HFF-Myc (cell line): ENCODE measurements at regions not wholly inside any gene's neighbourhood (a gene's known extent, or its start where the extent isn't known, plus 50 kb on each side); places are given as distances from the start of the nearest gene placed in this dataset.

Experiments used
- DNase-seq: peaks from one replicate; pipeline ENCODE4 v3.0.0-alpha.2; 2011; ENCODE audit warnings: low read depth; ENCODE audit errors: extremely low read depth
- H3K4me3 ChIP-seq: replicated peaks from 2 replicates; pipeline ENCODE4 v1.5.1; 2011; ENCODE audit warnings: low read depth, mild to moderate bottlenecking, control low read depth, low read length
- CTCF ChIP-seq: IDR thresholded peaks from 2 replicates; pipeline ENCODE4 v1.5.1; 2012; ENCODE audit warnings: mild to moderate bottlenecking, low read depth, low read length, control low read depth; ENCODE audit errors: missing control alignments

- TF ChIP-seq CTCF, result no peak
- H3K4me3 ChIP-seq, result no peak overlapping the region
- DNase-seq, result no peak
Measured at GRCh38 chr2:75790814-75791467, 80.2 kb upstream of the GCFC2 start.

DNA sequence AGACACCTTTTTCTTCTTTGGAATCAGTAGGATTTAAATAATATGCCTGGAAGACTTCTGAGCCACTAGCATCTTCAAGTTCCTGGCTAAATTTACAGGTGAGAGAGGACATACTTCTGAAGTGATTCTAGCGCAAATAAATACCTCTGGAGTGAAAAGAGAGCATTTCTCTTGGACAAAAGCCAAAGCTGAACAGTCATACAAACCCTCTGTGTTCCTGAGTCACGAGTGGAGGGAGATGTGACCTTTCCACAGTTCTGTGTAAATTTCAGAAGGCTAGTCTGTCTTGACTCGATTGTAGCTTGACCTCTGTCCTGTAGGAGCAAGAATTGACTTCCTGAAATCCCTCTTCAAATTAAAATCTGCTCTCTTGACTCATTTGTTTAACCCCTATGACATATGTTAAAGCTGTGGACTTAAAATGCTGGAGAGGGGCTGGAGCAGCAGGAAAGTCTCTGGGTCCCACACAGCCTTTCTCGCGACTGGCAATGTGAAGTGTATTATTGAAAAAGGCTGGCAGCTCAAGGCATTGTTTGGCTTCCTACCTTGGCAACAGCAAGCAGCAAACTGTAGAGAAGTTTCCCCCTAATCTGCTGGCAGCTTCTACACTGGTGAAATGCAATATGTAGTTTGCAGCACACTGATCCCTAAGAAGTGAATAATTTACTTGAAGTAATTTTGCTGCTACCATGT lies 79.6 kb upstream of the GCFC2 start:
- no peak for DNase-seq
- no peak overlapping the region for H3K4me3 ChIP-seq
- no peak for TF ChIP-seq CTCF

- no peak for DNase-seq
- no peak overlapping the region for H3K4me3 ChIP-seq
- TF ChIP-seq CTCF, result no peak
Measured at GRCh38 chr2:75788902-75789301, 78.2 kb upstream of the GCFC2 start.

DNA sequence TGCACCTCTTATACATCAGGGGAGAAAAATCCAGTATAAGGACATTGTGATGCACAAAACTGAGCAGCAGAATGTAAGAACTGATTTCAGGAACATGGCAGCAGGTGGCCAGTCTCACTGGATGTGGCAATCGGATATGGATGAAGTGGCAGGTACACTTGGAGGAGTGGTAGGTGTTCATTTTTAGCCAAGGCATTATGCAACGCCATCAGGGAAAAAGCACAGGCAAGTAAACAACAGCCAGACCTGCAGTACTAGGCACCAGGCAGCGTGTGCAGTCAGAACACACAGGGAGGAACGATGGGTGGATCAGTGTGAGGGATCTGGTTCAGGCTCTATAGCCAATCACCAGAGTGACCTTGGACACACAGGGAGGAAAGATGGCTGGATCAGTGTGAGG lies 77.4 kb upstream of the GCFC2 start:
- H3K4me3 ChIP-seq, result no peak overlapping the region
- no peak for TF ChIP-seq CTCF
- no peak for DNase-seq

GRCh38 chr2:75787532-75788132 lies 76.9 kb upstream of the GCFC2 start:
- no peak overlapping the region for H3K4me3 ChIP-seq
- TF ChIP-seq CTCF, result peak; percentile 38
- DNase-seq, result peak; percentile 15

GRCh38 chr2:75775311-75775823 lies 64.7 kb upstream of the GCFC2 start:
- no peak for TF ChIP-seq CTCF
- no peak for DNase-seq
- H3K4me3 ChIP-seq, result no peak overlapping the region
